Parathyroid adenoma (tissue), 2 donors: ENCODE measurements at regions not wholly inside any gene's neighbourhood (a gene's known extent, or its start where the extent isn't known, plus 50 kb on each side); places are given as distances from the start of the nearest gene placed in this dataset.

Experiments used
- H2AFZ ChIP-seq: fragments of 300-600 bp; sonication (generic); one replicate; pipeline ENCODE4 v1.7.0; 2017; ENCODE audit warnings: antibody characterized with exemption, mild to moderate bottlenecking
- H3K27ac ChIP-seq: fragments of 300-600 bp; sonication (generic); one replicate; pipeline ENCODE4 v1.7.0; 2017
- H3K27me3 ChIP-seq: fragments of 300-600 bp; sonication (generic); one replicate; pipeline ENCODE4 v1.7.0; 2017; ENCODE audit warnings: low read length; ENCODE audit not compliant: control insufficient read depth, insufficient read depth
- H3K36me3 ChIP-seq: fragments of 300-600 bp; sonication (generic); one replicate; pipeline ENCODE4 v1.7.0; 2017; ENCODE audit warnings: low read length; ENCODE audit not compliant: control insufficient read depth, insufficient read depth
- H3K4me1 ChIP-seq: fragments of 300-600 bp; sonication (generic); one replicate; pipeline ENCODE4 v1.7.0; 2017; ENCODE audit warnings: control low read depth
- H3K4me2 ChIP-seq: fragments of 300-600 bp; sonication (generic); one replicate; pipeline ENCODE4 v1.7.0; 2017; ENCODE audit warnings: low read length
- H3K4me3 ChIP-seq: fragments of 300-600 bp; sonication (generic); one replicate; pipeline ENCODE4 v1.7.0; 2017; ENCODE audit warnings: low read depth, low read length
- H3K79me2 ChIP-seq: fragments of 300-600 bp; sonication (generic); one replicate; pipeline ENCODE4 v1.7.0; 2017; ENCODE audit warnings: control low read depth
- H3K9ac ChIP-seq: fragments of 300-600 bp; sonication (generic); one replicate; pipeline ENCODE4 v1.7.0; 2017; ENCODE audit warnings: mild to moderate bottlenecking
- H3K9me3 ChIP-seq: fragments of 300-600 bp; sonication (generic); one replicate; pipeline ENCODE4 v1.7.0; 2017; ENCODE audit warnings: low read length; ENCODE audit not compliant: control insufficient read depth
- TF ChIP-seq, protein P1 (sequence below): fragments of 300-600 bp; sonication (generic); IDR thresholded peaks from one replicate; pipeline ENCODE4 v1.7.0; 2017; ENCODE audit warnings: antibody characterized with exemption, mild to moderate bottlenecking
- donor health status: primary hyperparathyroidism.

DNA sequence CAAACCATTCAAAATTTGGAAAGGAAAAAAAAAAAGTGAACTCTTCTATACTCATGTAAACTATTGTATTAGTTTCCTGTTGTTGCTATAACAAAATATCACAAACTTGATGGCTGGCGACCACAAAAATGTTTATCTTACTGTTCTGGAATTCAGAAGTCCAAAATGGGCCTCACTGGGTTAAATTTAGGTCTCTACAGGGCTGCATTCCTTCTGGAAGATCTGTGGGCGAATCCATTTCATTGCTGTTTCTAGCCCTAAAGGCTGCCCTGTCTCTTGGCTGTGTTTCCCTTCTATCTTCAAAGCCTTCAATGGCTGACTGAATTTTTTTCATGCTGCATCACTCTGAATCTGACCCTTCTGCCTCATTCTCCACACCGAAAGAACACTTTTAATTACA lies 105.1 kb upstream of the NAV3 start:
- H3K9me3 ChIP-seq = no peaks in the 10 kb centered on the region
- no peak overlapping the region for H3K4me3 ChIP-seq

DNA sequence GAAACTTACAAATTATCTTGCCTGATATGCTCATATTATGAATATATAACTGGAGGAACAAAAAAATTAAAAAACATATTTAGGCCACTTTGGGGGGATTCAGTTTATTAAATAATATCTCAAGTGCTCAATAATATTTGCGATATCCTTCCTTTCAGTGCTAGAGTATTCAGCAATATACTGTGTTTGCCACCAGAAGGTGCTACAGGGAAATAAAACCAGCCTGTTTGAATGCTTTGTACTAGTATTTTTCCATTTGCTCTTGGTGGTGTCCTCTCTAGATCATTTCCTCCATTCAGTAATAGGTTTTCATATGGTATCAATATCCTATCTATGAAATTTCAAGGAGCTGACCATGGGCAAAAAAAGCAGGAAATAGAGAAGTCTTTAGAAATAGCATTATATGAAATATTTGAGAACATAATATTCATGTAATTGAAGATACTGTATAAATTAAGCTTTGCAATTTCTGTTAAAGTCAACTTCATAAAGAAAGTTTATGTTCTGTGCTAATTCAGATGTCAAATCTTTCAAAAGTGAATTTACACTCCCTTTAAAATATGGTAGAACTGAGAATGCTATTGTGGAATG lies 106.2 kb upstream of the NAV3 start:
- no peak overlapping the region for H3K27ac ChIP-seq
- no peaks in the 10 kb centered on the region for H3K36me3 ChIP-seq
- no peaks in the 10 kb centered on the region for H3K27me3 ChIP-seq
- H3K4me2 ChIP-seq = no peak overlapping the region
- no peaks in the 10 kb centered on the region for H3K79me2 ChIP-seq
- no peak overlapping the region for H3K9ac ChIP-seq
- H3K4me3 ChIP-seq = no peak overlapping the region
- no peak overlapping the region for H2AFZ ChIP-seq
- TF ChIP-seq, protein P1, sequence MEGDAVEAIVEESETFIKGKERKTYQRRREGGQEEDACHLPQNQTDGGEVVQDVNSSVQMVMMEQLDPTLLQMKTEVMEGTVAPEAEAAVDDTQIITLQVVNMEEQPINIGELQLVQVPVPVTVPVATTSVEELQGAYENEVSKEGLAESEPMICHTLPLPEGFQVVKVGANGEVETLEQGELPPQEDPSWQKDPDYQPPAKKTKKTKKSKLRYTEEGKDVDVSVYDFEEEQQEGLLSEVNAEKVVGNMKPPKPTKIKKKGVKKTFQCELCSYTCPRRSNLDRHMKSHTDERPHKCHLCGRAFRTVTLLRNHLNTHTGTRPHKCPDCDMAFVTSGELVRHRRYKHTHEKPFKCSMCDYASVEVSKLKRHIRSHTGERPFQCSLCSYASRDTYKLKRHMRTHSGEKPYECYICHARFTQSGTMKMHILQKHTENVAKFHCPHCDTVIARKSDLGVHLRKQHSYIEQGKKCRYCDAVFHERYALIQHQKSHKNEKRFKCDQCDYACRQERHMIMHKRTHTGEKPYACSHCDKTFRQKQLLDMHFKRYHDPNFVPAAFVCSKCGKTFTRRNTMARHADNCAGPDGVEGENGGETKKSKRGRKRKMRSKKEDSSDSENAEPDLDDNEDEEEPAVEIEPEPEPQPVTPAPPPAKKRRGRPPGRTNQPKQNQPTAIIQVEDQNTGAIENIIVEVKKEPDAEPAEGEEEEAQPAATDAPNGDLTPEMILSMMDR = peak; percentile 71
- no peaks in the 10 kb centered on the region for H3K9me3 ChIP-seq
- H3K4me1 ChIP-seq = no peaks in the 10 kb centered on the region

More for the DNA sequence above, 105.1 kb upstream of the NAV3 start:
- Histone ChIP-seq H3K9ac (no peak overlapping the region), H3K4me1 (no peaks in the 10 kb centered on the region), H3K79me2 (no peaks in the 10 kb centered on the region), H3K27ac (no peak overlapping the region), H3K4me2 (no peak overlapping the region), H3K36me3 (no peaks in the 10 kb centered on the region), H3K27me3 (no peaks in the 10 kb centered on the region), H2AFZ (no peak overlapping the region)
- TF ChIP-seq, protein P1 = no peak

DNA sequence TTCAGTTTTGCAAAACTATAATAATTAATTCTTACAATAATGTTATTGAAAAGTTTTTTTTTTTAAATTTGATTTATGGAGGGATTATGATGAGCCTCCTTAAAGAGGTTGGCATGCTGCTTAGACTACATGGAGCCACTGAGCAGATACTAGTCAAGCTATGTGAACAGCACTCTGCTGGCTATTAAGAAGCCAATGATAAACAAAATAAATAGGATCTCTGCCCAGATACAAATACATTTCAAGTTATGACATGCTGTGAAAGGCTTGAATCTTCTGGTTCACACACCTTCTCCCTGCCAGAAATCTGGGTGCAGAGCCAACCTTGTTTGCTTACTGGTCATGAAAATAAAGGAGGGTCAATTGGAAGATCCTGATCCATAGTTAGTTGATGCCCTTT lies 107.4 kb upstream of the NAV3 start:
- no peak overlapping the region for H3K4me2 ChIP-seq
- no peaks in the 10 kb centered on the region for H3K4me1 ChIP-seq
- no peaks in the 10 kb centered on the region for H3K79me2 ChIP-seq
- H3K27me3 ChIP-seq = no peaks in the 10 kb centered on the region
- TF ChIP-seq, protein P1 = no peak
- no peaks in the 10 kb centered on the region for H3K9me3 ChIP-seq
- H3K9ac ChIP-seq = no peak overlapping the region
- no peak overlapping the region for H3K4me3 ChIP-seq
- no peak overlapping the region for H2AFZ ChIP-seq
- H3K36me3 ChIP-seq = no peaks in the 10 kb centered on the region
- H3K27ac ChIP-seq = no peak overlapping the region

DNA sequence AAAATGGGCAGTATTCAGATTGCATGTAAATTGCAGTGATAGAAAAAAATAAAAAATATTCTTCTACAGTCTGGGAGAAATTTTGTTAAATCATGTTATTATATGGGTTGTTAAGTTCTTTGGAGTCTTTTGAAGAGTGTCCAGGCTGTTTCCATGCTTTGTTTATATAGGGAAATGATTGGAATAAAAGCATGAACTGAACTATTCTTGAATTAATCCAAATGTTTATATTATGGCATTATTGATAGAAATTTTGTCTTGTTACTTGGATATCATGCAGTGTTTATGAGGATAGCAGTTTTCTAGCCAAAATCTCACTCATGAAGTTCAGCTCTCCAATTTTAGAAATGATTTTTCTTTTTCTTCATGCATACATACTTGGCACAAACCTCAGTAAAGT lies 108.2 kb upstream of the NAV3 start:
- Histone ChIP-seq H3K4me1 (no peaks in the 10 kb centered on the region), H3K4me2 (no peak overlapping the region), H3K9ac (no peak overlapping the region), H3K27me3 (no peaks in the 10 kb centered on the region), H3K36me3 (no peaks in the 10 kb centered on the region), H2AFZ (no peak overlapping the region), H3K79me2 (no peaks in the 10 kb centered on the region), H3K4me3 (no peak overlapping the region), H3K9me3 (no peaks in the 10 kb centered on the region), H3K27ac (no peak overlapping the region)
- TF ChIP-seq, protein P1 = no peak

DNA sequence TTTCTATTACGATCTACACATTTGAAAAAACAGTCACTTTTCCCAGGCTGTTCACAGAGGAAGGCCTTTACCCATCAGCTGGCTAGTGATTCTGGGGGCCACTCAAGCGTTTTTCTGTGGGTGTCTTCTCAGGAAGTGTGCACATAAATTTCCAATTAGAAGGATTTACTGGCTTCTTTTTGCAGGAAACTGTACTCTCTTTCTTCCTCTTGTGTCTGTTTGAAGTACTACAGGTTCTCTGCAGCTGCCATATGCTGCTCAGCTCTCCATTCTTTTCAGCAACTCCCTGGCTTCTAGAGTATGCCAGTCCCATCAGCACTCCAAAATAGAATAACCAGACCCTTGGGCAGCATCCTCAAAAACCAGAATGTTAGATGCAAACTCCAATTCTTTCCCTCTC lies 110.4 kb upstream of the NAV3 start:
- no peaks in the 10 kb centered on the region for H3K27me3 ChIP-seq
- no peak overlapping the region for H3K27ac ChIP-seq
- no peaks in the 10 kb centered on the region for H3K36me3 ChIP-seq
- no peaks in the 10 kb centered on the region for H3K79me2 ChIP-seq
- TF ChIP-seq, protein P1 = no peak
- no peak overlapping the region for H3K9ac ChIP-seq
- H2AFZ ChIP-seq = no peak overlapping the region
- no peaks in the 10 kb centered on the region for H3K4me1 ChIP-seq
- no peaks in the 10 kb centered on the region for H3K9me3 ChIP-seq
- no peak overlapping the region for H3K4me2 ChIP-seq
- no peak overlapping the region for H3K4me3 ChIP-seq
